ENCODE measurements at regions not wholly inside any gene's neighbourhood (a gene's known extent, or its start where the extent isn't known, plus 50 kb on each side); places are given as distances from the start of the nearest gene placed in this dataset.

DNA sequence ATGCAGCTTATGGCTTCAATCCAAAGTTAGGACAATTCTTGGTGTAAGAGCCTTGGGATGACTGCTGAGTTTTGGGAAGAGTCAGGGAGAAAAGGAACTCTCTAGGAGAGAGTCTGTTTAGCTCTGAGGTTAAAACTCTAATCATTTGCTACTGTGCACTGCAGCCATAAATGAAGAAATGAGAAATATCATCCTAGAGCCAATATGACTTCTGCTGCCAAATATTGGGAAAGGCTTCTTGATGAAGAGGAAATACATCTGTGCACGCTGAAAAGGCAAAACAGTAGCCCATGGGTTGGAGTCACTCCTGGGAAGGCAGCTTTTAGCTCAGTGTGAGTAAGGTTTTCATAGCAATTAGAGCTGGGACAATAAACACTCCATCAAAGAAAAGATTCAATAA lies 308.8 kb downstream of the SFMBT2 start:
- POLR2A ChIA-PET: no interaction called here

More for the DNA sequence above, 308.8 kb downstream of the SFMBT2 start:
- Histone ChIP-seq H3K79me2 (ENCODE audit: control insufficient read depth, insufficient read depth, low read length) (no peaks in the 10 kb centered on the region), H3K9me1 (replicated peaks; ENCODE audit: control insufficient read depth, extremely low read depth, insufficient read depth, low read length) (no peaks in the 10 kb centered on the region), H3K9ac (replicated peaks; ENCODE audit: extremely low read depth, insufficient read depth, low read length) (no peak overlapping the region), H3K27ac (ENCODE audit: insufficient read depth, low read depth, low read length) (no peak overlapping the region), H3K4me1 (ENCODE audit: control insufficient read depth, extremely low read depth, insufficient read depth, low read length) (no peaks in the 10 kb centered on the region), H2AFZ (ENCODE audit: low read depth, low read length) (no peak overlapping the region), H4K20me1 (replicated peaks; ENCODE audit: control insufficient read depth, extremely low read depth, insufficient read depth, low read length) (no peaks in the 10 kb centered on the region), H3K4me3 (replicated peaks in 1 of 3; ENCODE audit: insufficient read depth in 1 of 3, low read depth in 1 of 3, low read length in 3 of 3) (no peak overlapping the region), H3K36me3 (ENCODE audit: control insufficient read depth in 2 of 2, extremely low read depth in 1 of 2, insufficient read depth in 2 of 2, low read length in 2 of 2) (no peaks in the 10 kb centered on the region), H3K9me3 (replicated peaks; ENCODE audit: control insufficient read depth, insufficient read depth, low read length) (no peaks in the 10 kb centered on the region), H3K4me2 (ENCODE audit: insufficient read depth, low read length) (no peak overlapping the region), H3K27me3 (ENCODE audit: control insufficient read depth in 2 of 2, insufficient read depth in 2 of 2, low read length in 2 of 2) (no peaks in the 10 kb centered on the region)
- BruUV-seq (replicated peaks): no TSS peak
- intact Hi-C loops (cut with micrococcal nuclease): no loop called here
- dilution Hi-C loops (cut with MboI; ENCODE audit: extremely low pct_ligation_motif_present, low sequenced_read_pairs): no loop called here
- DNase-seq (ENCODE audit: low read depth, low spot score) (no peak), FAIRE-seq (no peak)
- no peak for TF ChIP-seq MYC (IDR thresholded peaks at IDR 0.05; ENCODE audit: low read depth, low read length)
- no peak for TF ChIP-seq JUN (IDR thresholded peaks at IDR 0.05; ENCODE audit: borderline replicate concordance, insufficient read depth, insufficient read length, low read depth)
- TF ChIP-seq POLR2AphosphoS5 (IDR thresholded peaks at IDR 0.05; ENCODE audit: insufficient read depth, low read depth, low read length): no peak
- TF ChIP-seq, protein P1, sequence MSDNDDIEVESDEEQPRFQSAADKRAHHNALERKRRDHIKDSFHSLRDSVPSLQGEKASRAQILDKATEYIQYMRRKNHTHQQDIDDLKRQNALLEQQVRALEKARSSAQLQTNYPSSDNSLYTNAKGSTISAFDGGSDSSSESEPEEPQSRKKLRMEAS (IDR thresholded peaks at IDR 0.05; ENCODE audit: insufficient read depth, insufficient read length): no peak
- TF ChIP-seq EZH2 (IDR thresholded peaks at IDR 0.05; ENCODE audit: borderline replicate concordance, low read depth, low read length, severe bottlenecking): no peak
- TF ChIP-seq FOS (IDR thresholded peaks at IDR 0.05; ENCODE audit: borderline replicate concordance, insufficient read depth, low read length): no peak
- TF ChIP-seq POLR2A (IDR thresholded peaks at IDR 0.05; ENCODE audit: low read depth, low read length): no peak
- TF ChIP-seq, protein P2, sequence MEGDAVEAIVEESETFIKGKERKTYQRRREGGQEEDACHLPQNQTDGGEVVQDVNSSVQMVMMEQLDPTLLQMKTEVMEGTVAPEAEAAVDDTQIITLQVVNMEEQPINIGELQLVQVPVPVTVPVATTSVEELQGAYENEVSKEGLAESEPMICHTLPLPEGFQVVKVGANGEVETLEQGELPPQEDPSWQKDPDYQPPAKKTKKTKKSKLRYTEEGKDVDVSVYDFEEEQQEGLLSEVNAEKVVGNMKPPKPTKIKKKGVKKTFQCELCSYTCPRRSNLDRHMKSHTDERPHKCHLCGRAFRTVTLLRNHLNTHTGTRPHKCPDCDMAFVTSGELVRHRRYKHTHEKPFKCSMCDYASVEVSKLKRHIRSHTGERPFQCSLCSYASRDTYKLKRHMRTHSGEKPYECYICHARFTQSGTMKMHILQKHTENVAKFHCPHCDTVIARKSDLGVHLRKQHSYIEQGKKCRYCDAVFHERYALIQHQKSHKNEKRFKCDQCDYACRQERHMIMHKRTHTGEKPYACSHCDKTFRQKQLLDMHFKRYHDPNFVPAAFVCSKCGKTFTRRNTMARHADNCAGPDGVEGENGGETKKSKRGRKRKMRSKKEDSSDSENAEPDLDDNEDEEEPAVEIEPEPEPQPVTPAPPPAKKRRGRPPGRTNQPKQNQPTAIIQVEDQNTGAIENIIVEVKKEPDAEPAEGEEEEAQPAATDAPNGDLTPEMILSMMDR (IDR thresholded peaks at IDR 0.05; ENCODE audit: extremely low read depth in 1 of 2, insufficient read depth in 1 of 2, low read depth in 1 of 2, low read length in 2 of 2): no peak
- TF ChIP-seq GATA2 (IDR thresholded peaks at IDR 0.05; ENCODE audit: insufficient read depth, insufficient read length, low read depth, low read length): no peak
- CTCF ChIA-PET: no interaction called here
